Neuron (in vitro differentiated cells): ENCODE measurements at regions not wholly inside any gene's neighbourhood (a gene's known extent, or its start where the extent isn't known, plus 50 kb on each side); places are given as distances from the start of the nearest gene placed in this dataset.
"Not testable (repeated sequence)": the region's sequence is repeated elsewhere in the genome, so short reads cannot be mapped to it uniquely, and the experiment has no call there.

Experiments
- H2AFZ ChIP-seq: one replicate; pipeline ENCODE4 v1.6.1; 2013; ENCODE audit warnings: low read depth, mild to moderate bottlenecking, inconsistent platforms, low read length, moderate library complexity
- H3K27me3 ChIP-seq: one replicate; pipeline ENCODE4 v1.6.1; 2013; ENCODE audit warnings: low read length; ENCODE audit not compliant: insufficient read depth
- H3K36me3 ChIP-seq: one replicate; pipeline ENCODE4 v1.6.1; 2013; ENCODE audit warnings: low read length; ENCODE audit not compliant: insufficient read depth
- H3K4me1 ChIP-seq: one replicate; pipeline ENCODE4 v1.6.1; 2013; ENCODE audit warnings: low read length; ENCODE audit not compliant: insufficient read depth
- H3K4me3 ChIP-seq: 2 replicates; pipeline ENCODE4 v1.5.1; 2013; ENCODE audit warnings: mild to moderate bottlenecking, low read length, moderate library complexity
- H3K9me3 ChIP-seq: one replicate; pipeline ENCODE4 v1.6.1; 2013; ENCODE audit warnings: low read length

DNA sequence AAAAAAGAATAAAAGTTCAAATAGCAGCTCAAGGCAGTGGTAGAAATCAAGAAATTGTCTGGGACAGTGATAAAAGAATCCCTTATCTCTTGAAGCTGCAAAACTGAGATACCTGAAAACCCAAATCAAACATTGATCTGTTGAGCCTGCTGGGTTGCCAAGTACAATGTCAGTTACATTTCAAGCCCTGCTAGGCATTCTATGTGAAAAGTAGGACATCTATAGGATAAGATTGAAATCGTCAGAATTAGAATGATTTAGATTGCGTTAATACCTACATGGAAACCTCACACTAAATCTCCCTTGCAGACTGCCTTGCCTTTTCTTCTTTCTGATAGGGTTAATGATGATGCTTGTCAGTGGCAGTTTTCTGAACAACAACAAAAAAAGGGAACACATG lies 1684.4 kb upstream of the B3GALT2 start:
- Histone ChIP-seq H3K9me3 (no peaks in the 10 kb centered on the region), H3K36me3 (no peaks in the 10 kb centered on the region), H3K4me1 (no peaks in the 10 kb centered on the region), H3K4me3 (no peak overlapping the region), H2AFZ (no peak overlapping the region), H3K27me3 (no peaks in the 10 kb centered on the region)

DNA sequence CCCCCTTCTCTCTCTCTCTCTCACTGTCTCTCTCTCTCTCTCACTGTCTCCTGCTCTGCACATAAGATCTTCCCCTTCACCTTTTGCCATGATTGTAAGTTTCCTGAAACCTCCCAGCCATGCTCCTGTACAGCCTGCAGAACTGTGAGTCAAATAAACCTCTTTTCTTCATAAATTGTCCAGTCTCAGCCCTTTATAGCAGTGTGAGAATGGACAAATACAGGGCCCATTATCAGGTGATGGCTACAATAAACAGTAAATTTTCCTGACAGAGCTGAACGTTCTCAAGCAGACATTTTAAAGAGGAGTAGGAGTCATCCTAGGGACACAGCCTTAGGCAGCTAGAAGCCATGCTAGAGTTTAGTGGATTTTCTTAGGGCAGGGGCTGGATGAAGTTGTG lies 1679.7 kb upstream of the B3GALT2 start:
- Histone ChIP-seq H3K36me3 (no peaks in the 10 kb centered on the region), H3K4me3 (no peak overlapping the region), H3K4me1 (no peaks in the 10 kb centered on the region), H3K27me3 (no peaks in the 10 kb centered on the region), H2AFZ (no peak overlapping the region), H3K9me3 (no peaks in the 10 kb centered on the region)

DNA sequence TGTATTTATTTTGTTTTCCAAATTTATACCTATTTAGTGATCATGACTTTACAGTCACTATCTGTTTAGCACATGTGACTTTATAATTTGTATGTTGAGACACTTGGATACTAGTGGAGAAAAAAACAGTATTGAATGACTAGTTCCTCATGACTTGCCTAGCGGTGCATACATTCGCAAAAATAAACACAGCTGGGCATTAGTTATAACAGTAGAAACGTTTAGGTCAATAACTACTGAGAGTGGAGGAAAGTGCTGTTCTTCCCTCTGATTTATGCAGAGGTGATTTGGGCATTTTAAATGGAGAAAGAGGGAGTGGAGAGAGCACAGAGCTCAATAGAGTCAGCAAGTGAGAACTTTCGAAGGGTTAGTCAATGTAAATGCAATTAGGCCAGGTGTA lies 1679.0 kb upstream of the B3GALT2 start:
- Histone ChIP-seq H3K27me3 (no peaks in the 10 kb centered on the region), H2AFZ (no peak overlapping the region), H3K4me3 (no peak overlapping the region), H3K9me3 (no peaks in the 10 kb centered on the region), H3K4me1 (no peaks in the 10 kb centered on the region), H3K36me3 (no peaks in the 10 kb centered on the region)

GRCh38 chr1:194862129-194862528 lies 1675.7 kb upstream of the B3GALT2 start:
- H3K4me3 ChIP-seq, result no peak overlapping the region
- H3K9me3 ChIP-seq, result no peaks in the 10 kb centered on the region
- no peaks in the 10 kb centered on the region for H3K27me3 ChIP-seq
- no peaks in the 10 kb centered on the region for H3K36me3 ChIP-seq
- no peak overlapping the region for H2AFZ ChIP-seq
- no peaks in the 10 kb centered on the region for H3K4me1 ChIP-seq

DNA sequence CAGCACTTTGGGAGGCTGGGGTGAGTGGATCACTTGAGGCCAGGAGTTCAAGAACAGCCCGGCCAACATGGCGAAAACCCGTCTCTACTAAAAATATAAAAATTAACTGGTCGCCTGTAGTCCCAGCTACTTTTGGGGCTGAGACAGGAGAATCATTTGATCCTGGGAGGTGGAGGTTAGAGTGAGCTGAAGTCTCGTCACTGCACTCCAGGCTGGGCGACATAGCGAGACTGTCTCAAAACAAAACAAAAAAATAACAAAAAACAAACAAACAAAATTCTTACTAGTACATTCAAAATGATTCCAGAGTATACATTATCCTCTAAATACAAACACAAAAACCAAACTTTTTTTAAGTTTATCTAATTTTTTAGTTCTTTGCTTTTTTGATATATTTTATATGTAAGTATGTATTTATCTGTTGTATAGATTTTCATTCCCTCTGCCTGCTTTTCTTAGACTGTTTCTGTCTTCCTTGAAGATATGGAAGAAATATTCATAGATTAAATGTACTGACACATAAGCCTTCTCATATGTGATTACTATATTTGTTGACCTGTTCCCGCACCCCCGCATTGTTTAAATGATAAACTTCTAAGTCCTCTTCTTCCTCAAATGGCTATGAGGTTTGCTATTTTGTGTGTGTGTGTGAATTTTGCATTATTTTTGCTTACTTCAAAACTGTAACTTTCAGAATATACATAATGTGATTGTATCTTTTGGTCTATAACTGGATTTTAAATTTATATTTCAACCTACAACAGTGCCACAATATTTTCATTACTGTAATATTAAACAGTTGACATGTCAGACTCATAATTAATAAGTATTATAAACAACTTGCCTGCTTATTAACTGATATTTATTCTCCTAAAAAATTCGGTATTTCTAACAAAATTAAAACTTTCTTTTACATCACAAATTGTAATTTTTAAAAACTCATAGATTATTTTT lies 1674.1 kb upstream of the B3GALT2 start:
- H2AFZ ChIP-seq, result no peak overlapping the region
- H3K4me1 ChIP-seq, result no peaks in the 10 kb centered on the region
- H3K27me3 ChIP-seq, result no peaks in the 10 kb centered on the region
- H3K36me3 ChIP-seq, result no peaks in the 10 kb centered on the region
- no peak overlapping the region for H3K4me3 ChIP-seq
- H3K9me3 ChIP-seq, result no peaks in the 10 kb centered on the region

DNA sequence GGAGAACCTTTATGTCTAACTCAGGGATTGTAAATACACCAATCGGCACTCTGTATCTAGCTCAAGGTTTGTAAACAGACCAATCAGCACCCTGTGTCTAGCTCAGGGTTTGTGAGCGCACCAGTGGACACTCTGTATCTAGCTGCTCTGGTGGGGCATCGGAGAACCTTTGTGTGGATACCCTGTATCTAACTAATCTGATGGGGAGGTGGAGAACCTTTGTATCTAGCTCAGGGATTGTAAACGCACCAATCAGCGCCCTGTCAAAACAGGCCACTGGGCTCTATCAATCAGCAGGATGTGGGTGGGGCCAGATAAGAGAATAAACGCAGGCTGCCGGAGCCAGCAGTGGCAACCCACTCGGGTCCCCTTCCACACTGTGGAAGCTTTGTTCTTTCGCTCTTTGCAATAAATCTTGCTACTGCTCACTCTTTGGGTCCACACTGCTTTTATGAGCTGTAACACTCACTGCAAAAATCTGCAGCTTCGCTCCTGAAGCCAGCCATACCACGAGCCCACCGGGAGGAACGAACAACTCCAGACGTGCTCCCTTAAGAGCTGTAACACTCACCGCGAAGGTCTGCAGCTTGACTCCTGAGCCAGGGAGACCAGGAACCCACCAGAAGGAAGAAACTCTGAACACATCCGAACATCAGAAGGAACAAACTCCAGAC lies 1673.2 kb upstream of the B3GALT2 start:
- H3K4me1 ChIP-seq, H2AFZ ChIP-seq, H3K9me3 ChIP-seq, H3K36me3 ChIP-seq, H3K4me3 ChIP-seq, H3K27me3 ChIP-seq: not testable (repeated sequence)

- not testable (repeated sequence) for H3K4me1 ChIP-seq, H3K4me3 ChIP-seq, H3K9me3 ChIP-seq, H3K27me3 ChIP-seq, H2AFZ ChIP-seq, H3K36me3 ChIP-seq
Measured at GRCh38 chr1:194858811-194859480, 1672.5 kb upstream of the B3GALT2 start.

DNA sequence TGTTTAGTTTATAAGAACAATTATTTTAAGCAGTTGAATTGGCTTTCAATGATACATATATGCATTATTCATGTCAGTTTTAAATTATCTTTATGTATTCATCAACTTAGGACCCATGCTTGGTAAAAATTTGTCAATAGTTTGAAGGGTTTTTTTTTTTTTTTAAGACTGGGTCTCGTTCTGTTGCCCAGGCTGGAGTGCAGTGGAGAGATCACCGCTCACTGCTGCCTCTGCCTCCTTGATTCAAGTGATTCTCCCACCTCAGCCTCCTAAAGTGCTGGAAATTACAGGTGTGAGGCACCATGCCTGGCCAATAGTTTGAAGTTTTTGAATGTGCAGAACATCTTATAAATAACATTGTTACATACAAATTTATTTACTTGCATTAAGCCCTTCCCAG lies 1671.0 kb upstream of the B3GALT2 start:
- Histone ChIP-seq H2AFZ (no peak overlapping the region), H3K36me3 (no peaks in the 10 kb centered on the region), H3K9me3 (no peaks in the 10 kb centered on the region), H3K4me3 (no peak overlapping the region), H3K4me1 (no peaks in the 10 kb centered on the region), H3K27me3 (no peaks in the 10 kb centered on the region)

- no peak overlapping the region for H3K4me3 ChIP-seq
- no peaks in the 10 kb centered on the region for H3K27me3 ChIP-seq
- H3K36me3 ChIP-seq, result no peaks in the 10 kb centered on the region
- no peaks in the 10 kb centered on the region for H3K4me1 ChIP-seq
- no peaks in the 10 kb centered on the region for H3K9me3 ChIP-seq
- no peak overlapping the region for H2AFZ ChIP-seq
Measured at GRCh38 chr1:194848846-194849245, 1662.4 kb upstream of the B3GALT2 start.

DNA sequence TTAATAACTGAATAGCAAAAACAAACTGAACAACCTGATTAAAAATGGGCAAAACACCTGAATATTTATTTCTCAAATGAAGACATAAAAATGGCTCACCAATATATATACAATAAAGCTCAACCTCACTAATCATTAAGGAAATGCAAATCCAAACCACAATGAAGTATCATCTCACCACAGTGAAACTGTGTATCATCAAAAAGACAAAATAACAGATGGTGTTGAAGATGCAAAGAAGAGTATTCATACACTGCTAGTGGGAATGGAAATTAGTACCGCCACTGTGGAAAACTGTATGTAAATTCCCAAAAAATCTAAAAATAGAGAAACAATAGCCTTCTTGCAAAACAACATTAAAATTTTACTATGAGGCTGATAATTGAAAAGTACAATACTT lies 1660.1 kb upstream of the B3GALT2 start:
- Histone ChIP-seq H3K4me1 (no peaks in the 10 kb centered on the region), H3K9me3 (no peaks in the 10 kb centered on the region), H3K4me3 (no peak overlapping the region), H3K27me3 (no peaks in the 10 kb centered on the region), H2AFZ (no peak overlapping the region), H3K36me3 (no peaks in the 10 kb centered on the region)

DNA sequence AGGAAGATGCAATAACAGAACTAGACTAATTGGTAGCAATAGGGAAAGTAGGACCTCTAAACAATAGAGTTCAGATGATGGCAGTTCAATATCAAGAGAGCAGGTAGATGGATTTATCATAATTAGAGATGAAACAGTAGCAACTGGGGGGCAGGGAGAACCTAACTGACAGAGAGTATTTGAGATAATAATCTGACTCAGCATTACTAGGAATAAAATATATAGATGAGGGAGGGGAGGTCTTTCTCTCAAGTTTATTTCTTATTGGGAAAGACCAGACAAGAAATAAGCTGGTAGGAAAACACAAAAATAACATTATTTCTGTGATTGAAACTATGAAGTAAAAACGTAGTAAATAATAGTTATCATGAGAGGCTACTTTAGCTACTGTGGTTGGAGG lies 1656.7 kb upstream of the B3GALT2 start:
- H3K27me3 ChIP-seq, result no peaks in the 10 kb centered on the region
- no peaks in the 10 kb centered on the region for H3K4me1 ChIP-seq
- no peak overlapping the region for H2AFZ ChIP-seq
- no peak overlapping the region for H3K4me3 ChIP-seq
- H3K36me3 ChIP-seq, result no peaks in the 10 kb centered on the region
- H3K9me3 ChIP-seq, result no peaks in the 10 kb centered on the region

GRCh38 chr1:194833111-194833510 lies 1646.7 kb upstream of the B3GALT2 start:
- Histone ChIP-seq H3K9me3 (no peaks in the 10 kb centered on the region), H3K4me1 (peaks cover 12% of the 10 kb centered on the region), H3K27me3 (no peaks in the 10 kb centered on the region), H3K4me3 (no peak overlapping the region), H2AFZ (peak overlapping the region; percentile 14), H3K36me3 (no peaks in the 10 kb centered on the region)

DNA sequence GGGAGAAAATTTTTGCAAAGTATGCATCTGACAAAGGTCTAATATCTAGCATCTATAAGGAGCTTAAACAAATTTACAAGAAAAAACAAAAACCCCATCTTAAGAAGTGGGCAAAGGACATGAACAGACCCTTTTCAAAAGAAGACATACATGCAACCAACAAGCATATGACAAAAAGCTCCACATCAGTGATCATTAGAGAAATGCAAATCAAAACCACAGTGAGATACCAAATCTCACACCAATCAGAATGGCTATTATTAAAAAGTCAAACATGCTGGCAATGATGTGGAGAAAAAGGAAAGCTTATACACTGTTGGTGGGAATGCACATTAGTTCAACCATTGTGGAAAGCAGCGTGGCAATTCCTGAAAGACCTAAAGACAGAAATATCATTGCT lies 1645.2 kb upstream of the B3GALT2 start:
- not testable (repeated sequence) for H3K4me3 ChIP-seq, H3K9me3 ChIP-seq, H3K36me3 ChIP-seq, H3K27me3 ChIP-seq, H2AFZ ChIP-seq
- peaks cover 12% of the 10 kb centered on the region for H3K4me1 ChIP-seq
